ENCODE measurements at regions not wholly inside any gene's neighbourhood (a gene's known extent, or its start where the extent isn't known, plus 50 kb on each side); places are given as distances from the start of the nearest gene placed in this dataset.

- TF ChIP-seq CTCF (IDR thresholded peaks at IDR 0.05; ENCODE audit: insufficient read depth, low read length), result no peak
- TF ChIP-seq REST (IDR thresholded peaks at IDR 0.05; ENCODE audit: insufficient replicate concordance, low read depth), result no peak
Measured at GRCh38 chr22:48828688-48829087, 999.0 kb downstream of the BRD1 start.

All from HL-60 (cell line).